ENCODE measurements at regions not wholly inside any gene's neighbourhood (a gene's known extent, or its start where the extent isn't known, plus 50 kb on each side); places are given as distances from the start of the nearest gene placed in this dataset.

DNA sequence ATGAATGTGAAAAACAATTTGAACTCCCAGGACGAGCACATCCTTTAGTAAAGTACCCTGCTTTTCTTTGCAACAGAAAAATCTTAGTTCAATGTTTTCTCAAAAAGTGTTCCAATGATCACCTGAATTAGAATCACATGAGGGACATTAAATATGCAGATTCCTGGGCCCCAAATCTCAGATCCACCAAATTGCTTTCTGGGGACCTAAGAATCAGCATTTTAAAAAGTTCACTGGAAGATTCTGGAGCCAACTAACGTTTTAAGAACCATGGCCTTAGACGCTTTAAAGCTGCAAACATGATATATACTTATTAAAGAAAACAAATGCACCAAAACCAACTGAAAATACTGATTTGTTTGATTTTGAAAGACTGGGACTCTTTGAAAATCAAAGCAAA lies 143.4 kb upstream of the TMEM168 start:
- no peak for FAIRE-seq

More for the DNA sequence above, 143.4 kb upstream of the TMEM168 start:
- H3K14ac ChIP-seq (ENCODE audit: insufficient read length), result no peak overlapping the region
- H2BK15ac ChIP-seq (ENCODE audit: low read length), result no peak overlapping the region
- H3K56ac ChIP-seq (replicated peaks; ENCODE audit: insufficient read length, low read depth, low read length), result no peak overlapping the region
- no peak overlapping the region for H4K91ac ChIP-seq (replicated peaks; ENCODE audit: insufficient read length, low read length)
- DNase-seq (ENCODE audit: low read depth in 1 of 2, low spot score in 2 of 2), result no peak
- CTCF ChIA-PET (ENCODE audit: partially characterized antibody), result interaction anchor here (1.0 kb wide), 1 partner anchor 253 kb away, joined by 3 read pairs; no protein-coding TSS in a partner anchor
- H3K4me2 ChIP-seq (ENCODE audit: insufficient read depth in 1 of 2, low read depth in 2 of 2, low read length in 2 of 2), result no peak overlapping the region
- H3K9me3 ChIP-seq (ENCODE audit: insufficient read depth in 2 of 2, low read depth in 1 of 2, low read length in 1 of 2), result no peaks in the 10 kb centered on the region
- peaks cover 0 to 82% of the 10 kb centered on the region in 2 experiments; a peak in 2 of 4 replicates for H3K79me2 ChIP-seq (ENCODE audit: control insufficient read depth in 1 of 2, insufficient read depth in 2 of 2, low read length in 2 of 2)
- POLR2A ChIA-PET (ENCODE audit: partially characterized antibody), result no interaction called here
- no peak overlapping the region for H4K5ac ChIP-seq (ENCODE audit: insufficient read length, low read depth, low read length)
- peaks cover 0 to 3% of the 10 kb centered on the region in 2 experiments for H4K20me1 ChIP-seq (replicated peaks in 1 of 2; ENCODE audit: control insufficient read depth in 1 of 2, insufficient read depth in 2 of 2, low read length in 2 of 2)
- H3K9ac ChIP-seq (replicated peaks in 1 of 4; ENCODE audit: extremely low read depth in 1 of 4, low read depth in 3 of 4, low read length in 3 of 4), result no peak overlapping the region
- H3K27ac ChIP-seq (ENCODE audit: low read depth, low read length), result no peak overlapping the region
- H3K23ac ChIP-seq (ENCODE audit: insufficient read length), result no peak overlapping the region
- peaks cover 0 to 7% (median 0%) of the 10 kb centered on the region in 4 experiments; a peak in 1 of 8 replicates for H3K36me3 ChIP-seq (ENCODE audit: control insufficient read depth in 2 of 4, insufficient read depth in 4 of 4, low read length in 3 of 4)
- H3K79me1 ChIP-seq (ENCODE audit: low read depth, low read length), result 0 out of 2 replicates have a peak, but pooled peaks cover 2% of the 10 kb centered on the region
- no peak overlapping the region for H3K4ac ChIP-seq (replicated peaks; ENCODE audit: insufficient read length, low read depth, low read length)
- no peak overlapping the region for H2BK5ac ChIP-seq (ENCODE audit: low read depth, low read length)
- H3K4me3 ChIP-seq (ENCODE audit: extremely low read depth in 1 of 4, insufficient read depth in 2 of 4, low read depth in 3 of 4, low read length in 4 of 4), result no peak overlapping the region
- H3K4me1 ChIP-seq (replicated peaks in 1 of 4; ENCODE audit: control insufficient read depth in 3 of 4, insufficient read depth in 4 of 4, low read length in 3 of 4), result peaks cover 0 to 4% (median 2%) of the 10 kb centered on the region in 4 experiments; a peak in 1 of 7 replicates
- H3K23me2 ChIP-seq (ENCODE audit: low read depth, low read length), result no peaks in the 10 kb centered on the region
- H2BK20ac ChIP-seq (ENCODE audit: low read length), result no peak overlapping the region
- H3K27me3 ChIP-seq (replicated peaks in 1 of 4; ENCODE audit: control insufficient read depth in 3 of 4, extremely low read depth in 1 of 4, insufficient read depth in 3 of 4, low read length in 3 of 4), result no peaks in the 10 kb centered on the region
- no peak overlapping the region for H2BK120ac ChIP-seq (replicated peaks; ENCODE audit: low read depth, low read length)
- WGBS, 2 experiments (ENCODE audit: extremely low coverage in 1 of 2, insufficient coverage in 1 of 2, insufficient read length in 1 of 2, insufficient replicate concordance in 2 of 2, low coverage in 1 of 2, low lambda C conversion rate in 2 of 2, missing lambda C conversion rate in 1 of 2), result 87% methylated on average over 3 of the region's 3 CpGs; no CpG with 5 or more reads in 1 of the 2 experiments
- no peak for TF ChIP-seq POLR2A (IDR thresholded peaks at IDR 0.05; ENCODE audit: control extremely low read depth in 1 of 2, low read depth in 2 of 2, low read length in 2 of 2)
- H2BK12ac ChIP-seq (ENCODE audit: low read depth, low read length), result no peak overlapping the region
- no peak overlapping the region for H4K8ac ChIP-seq (ENCODE audit: extremely low read depth, insufficient read depth, low read length)
- H2AFZ ChIP-seq (ENCODE audit: low read length), result no peak overlapping the region
- no peak overlapping the region for H2AK5ac ChIP-seq (ENCODE audit: low read depth, low read length)
- no peak overlapping the region for H3K18ac ChIP-seq (ENCODE audit: extremely low read depth, low read length)
